ENCODE measurements at regions not wholly inside any gene's neighbourhood (a gene's known extent, or its start where the extent isn't known, plus 50 kb on each side); places are given as distances from the start of the nearest gene placed in this dataset.

DNA sequence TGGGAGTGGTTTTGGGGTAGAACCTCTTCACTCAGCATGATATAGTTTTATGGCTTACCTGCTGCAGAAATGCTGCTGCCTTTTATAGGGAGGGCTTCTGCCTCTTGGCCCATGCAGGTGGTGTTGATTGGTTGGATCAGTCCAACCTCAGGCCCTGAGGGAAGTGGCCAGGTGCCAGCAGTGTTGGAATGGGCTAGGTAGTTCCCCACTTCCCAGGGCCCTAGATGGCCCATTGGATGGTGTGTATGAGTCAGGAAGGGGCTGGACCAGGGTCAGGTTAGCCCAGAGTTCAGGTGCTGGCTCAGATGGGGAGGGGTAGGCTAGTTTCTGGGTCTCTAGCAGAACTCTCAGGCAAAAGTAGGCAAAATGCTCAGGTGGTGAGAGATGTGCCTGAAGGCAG lies 455.5 kb downstream of the CCSER2 start:
- TF ChIP-seq POLR2A (IDR thresholded peaks at IDR 0.05) = no peak
- TF ChIP-seq, protein P1, sequence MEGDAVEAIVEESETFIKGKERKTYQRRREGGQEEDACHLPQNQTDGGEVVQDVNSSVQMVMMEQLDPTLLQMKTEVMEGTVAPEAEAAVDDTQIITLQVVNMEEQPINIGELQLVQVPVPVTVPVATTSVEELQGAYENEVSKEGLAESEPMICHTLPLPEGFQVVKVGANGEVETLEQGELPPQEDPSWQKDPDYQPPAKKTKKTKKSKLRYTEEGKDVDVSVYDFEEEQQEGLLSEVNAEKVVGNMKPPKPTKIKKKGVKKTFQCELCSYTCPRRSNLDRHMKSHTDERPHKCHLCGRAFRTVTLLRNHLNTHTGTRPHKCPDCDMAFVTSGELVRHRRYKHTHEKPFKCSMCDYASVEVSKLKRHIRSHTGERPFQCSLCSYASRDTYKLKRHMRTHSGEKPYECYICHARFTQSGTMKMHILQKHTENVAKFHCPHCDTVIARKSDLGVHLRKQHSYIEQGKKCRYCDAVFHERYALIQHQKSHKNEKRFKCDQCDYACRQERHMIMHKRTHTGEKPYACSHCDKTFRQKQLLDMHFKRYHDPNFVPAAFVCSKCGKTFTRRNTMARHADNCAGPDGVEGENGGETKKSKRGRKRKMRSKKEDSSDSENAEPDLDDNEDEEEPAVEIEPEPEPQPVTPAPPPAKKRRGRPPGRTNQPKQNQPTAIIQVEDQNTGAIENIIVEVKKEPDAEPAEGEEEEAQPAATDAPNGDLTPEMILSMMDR (IDR thresholded peaks at IDR 0.05) = no peak

Measured in lower leg skin (tissue), 3 donors.